ENCODE measurements at regions not wholly inside any gene's neighbourhood (a gene's known extent, or its start where the extent isn't known, plus 50 kb on each side); places are given as distances from the start of the nearest gene placed in this dataset.

DNA sequence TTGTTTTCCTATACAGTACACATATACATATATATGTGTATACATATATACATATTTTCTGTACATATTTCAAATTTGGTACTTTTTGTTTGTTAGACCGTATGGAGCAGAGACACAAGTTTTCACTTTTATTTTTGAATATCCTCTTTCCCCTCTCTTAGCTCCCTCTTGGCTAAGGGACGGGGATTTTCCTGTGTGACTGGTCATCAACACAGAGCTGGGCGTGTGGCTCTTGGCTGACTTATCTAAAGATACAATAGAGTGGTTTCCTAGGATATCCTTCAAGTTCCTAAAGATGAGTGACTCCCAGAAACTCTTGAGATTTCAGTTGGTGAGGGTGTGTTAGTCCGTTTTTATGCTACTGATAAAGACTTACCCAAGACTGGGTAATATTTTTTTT lies 1404.5 kb upstream of the TMEM132C start:
- Histone ChIP-seq H3K23me2 (ENCODE audit: low read depth, low read length) (0 out of 2 replicates have a peak, but pooled peaks cover 2% of the 10 kb centered on the region), H3K9ac (replicated peaks in 1 of 4; ENCODE audit: extremely low read depth in 1 of 4, low read depth in 3 of 4, low read length in 3 of 4) (no peak overlapping the region), H3K9me3 (ENCODE audit: insufficient read depth in 2 of 2, low read depth in 1 of 2, low read length in 1 of 2) (no peaks in the 10 kb centered on the region), H3K27ac (ENCODE audit: low read depth, low read length) (no peak overlapping the region), H2BK15ac (ENCODE audit: low read length) (no peak overlapping the region), H3K14ac (ENCODE audit: insufficient read length) (no peak overlapping the region), H2BK5ac (ENCODE audit: low read depth, low read length) (no peak overlapping the region), H3K23ac (ENCODE audit: insufficient read length) (no peak overlapping the region), H2BK120ac (replicated peaks; ENCODE audit: low read depth, low read length) (no peak overlapping the region), H3K18ac (ENCODE audit: extremely low read depth, low read length) (no peak overlapping the region), H4K20me1 (replicated peaks in 1 of 2; ENCODE audit: control insufficient read depth in 1 of 2, insufficient read depth in 2 of 2, low read length in 2 of 2) (no peaks in the 10 kb centered on the region), H3K4ac (replicated peaks; ENCODE audit: insufficient read length, low read depth, low read length) (no peak overlapping the region), H3K36me3 (ENCODE audit: control insufficient read depth in 2 of 4, insufficient read depth in 4 of 4, low read length in 3 of 4) (no peaks in the 10 kb centered on the region), H3K4me2 (ENCODE audit: insufficient read depth in 1 of 2, low read depth in 2 of 2, low read length in 2 of 2) (no peak overlapping the region), H3K27me3 (replicated peaks in 1 of 4; ENCODE audit: control insufficient read depth in 3 of 4, extremely low read depth in 1 of 4, insufficient read depth in 3 of 4, low read length in 3 of 4) (no peaks in the 10 kb centered on the region), H2BK12ac (ENCODE audit: low read depth, low read length) (no peak overlapping the region), H2AFZ (ENCODE audit: low read length) (no peak overlapping the region), H3K4me3 (ENCODE audit: extremely low read depth in 1 of 4, insufficient read depth in 2 of 4, low read depth in 3 of 4, low read length in 4 of 4) (no peak overlapping the region), H3K79me1 (ENCODE audit: low read depth, low read length) (no peaks in the 10 kb centered on the region), H2AK5ac (ENCODE audit: low read depth, low read length) (no peak overlapping the region), H3K4me1 (replicated peaks in 1 of 4; ENCODE audit: control insufficient read depth in 3 of 4, insufficient read depth in 4 of 4, low read length in 3 of 4) (no peaks in the 10 kb centered on the region), H4K8ac (ENCODE audit: extremely low read depth, insufficient read depth, low read length) (no peak overlapping the region), H4K5ac (ENCODE audit: insufficient read length, low read depth, low read length) (no peak overlapping the region), H3K79me2 (ENCODE audit: control insufficient read depth in 1 of 2, insufficient read depth in 2 of 2, low read length in 2 of 2) (no peaks in the 10 kb centered on the region), H4K91ac (replicated peaks; ENCODE audit: insufficient read length, low read length) (no peak overlapping the region), H3K56ac (replicated peaks; ENCODE audit: insufficient read length, low read depth, low read length) (no peak overlapping the region), H2BK20ac (ENCODE audit: low read length) (no peak overlapping the region)
- POLR2A ChIA-PET (ENCODE audit: partially characterized antibody): no interaction called here
- CTCF ChIA-PET (ENCODE audit: partially characterized antibody): no interaction called here
- 92% methylated on average over 4 of the region's 4 CpGs; no CpG with 5 or more reads in 1 of the 2 experiments for WGBS, 2 experiments (ENCODE audit: extremely low coverage in 1 of 2, insufficient coverage in 1 of 2, insufficient read length in 1 of 2, insufficient replicate concordance in 2 of 2, low coverage in 1 of 2, low lambda C conversion rate in 2 of 2, missing lambda C conversion rate in 1 of 2)
- FAIRE-seq (no peak), DNase-seq (ENCODE audit: low read depth in 1 of 2, low spot score in 2 of 2) (no peak)
- TF ChIP-seq GTF2F1 (IDR thresholded peaks at IDR 0.05; ENCODE audit: borderline replicate concordance, low read depth, low read length): no peak
- TF ChIP-seq HDAC6 (IDR thresholded peaks at IDR 0.05; ENCODE audit: low read depth, low read length): no peak
- no peak for TF ChIP-seq EGR1 (IDR thresholded peaks at IDR 0.05; ENCODE audit: borderline replicate concordance, low read depth, low read length)
- no peak for TF ChIP-seq BRCA1 (IDR thresholded peaks at IDR 0.05; ENCODE audit: low read depth, low read length)
- no peak for TF ChIP-seq RBBP5 (IDR thresholded peaks at IDR 0.05; ENCODE audit: borderline replicate concordance, low read depth, low read length)
- no peak for TF ChIP-seq RAD21 (IDR thresholded peaks at IDR 0.05 in 1 of 2, conservative IDR thresholded peaks at IDR 0.05 in 1 of 2; ENCODE audit: low read depth in 2 of 2, low read length in 2 of 2)
- TF ChIP-seq POLR2A (IDR thresholded peaks at IDR 0.05; ENCODE audit: control extremely low read depth in 1 of 2, low read depth in 2 of 2, low read length in 2 of 2): no peak
- no peak for TF ChIP-seq CHD1 (IDR thresholded peaks at IDR 0.05; ENCODE audit: low read depth, low read length)
- TF ChIP-seq FOSL1 (IDR thresholded peaks at IDR 0.05; ENCODE audit: insufficient read depth, low read depth, low read length): no peak
- TF ChIP-seq ASH2L (IDR thresholded peaks at IDR 0.05; ENCODE audit: low read length): no peak
- TF ChIP-seq SIRT6 (IDR thresholded peaks at IDR 0.05; ENCODE audit: low read length): no peak
- no peak for TF ChIP-seq JUN (IDR thresholded peaks at IDR 0.05; ENCODE audit: low read depth, low read length)
- TF ChIP-seq SIN3A (conservative IDR thresholded peaks at IDR 0.05 in 1 of 2, IDR thresholded peaks at IDR 0.05 in 1 of 2; ENCODE audit: low read depth in 1 of 2, low read length in 2 of 2): no peak
- TF ChIP-seq TEAD4 (IDR thresholded peaks at IDR 0.05; ENCODE audit: low read depth, low read length): no peak
- TF ChIP-seq TAF7 (optimal IDR thresholded peaks at IDR 0.05; ENCODE audit: borderline replicate concordance, low read depth, low read length): no peak
- TF ChIP-seq KDM4A (IDR thresholded peaks at IDR 0.05; ENCODE audit: low read depth, low read length, severe bottlenecking): no peak
